CD14-positive monocyte (primary cell): ENCODE measurements at regions not wholly inside any gene's neighbourhood (a gene's known extent, or its start where the extent isn't known, plus 50 kb on each side); places are given as distances from the start of the nearest gene placed in this dataset.

Experiments used
- DNase-seq, 3 donors: peaks; one replicate each; pipeline ENCODE4 v3.0.0-alpha.2; 2011 to 2022
- H2AFZ ChIP-seq: 2 replicates; pipeline ENCODE4 v1.6.0; 2012; ENCODE audit warnings: mild to moderate bottlenecking, low read depth, low read length, inconsistent platforms; ENCODE audit not compliant: insufficient read depth, poor library complexity, severe bottlenecking
- H3K27ac ChIP-seq, 2 donors: 1 replicate in 1 of 2; 2 replicates in 1 of 2; pipeline ENCODE4 v1.5.1; 2012 to 2013; ENCODE audit warnings: low read length in 2 of 2, control low read depth in 1 of 2, inconsistent platforms in 1 of 2, low read depth in 1 of 2, mild to moderate bottlenecking in 1 of 2
- H3K27me3 ChIP-seq, 2 donors: one replicate each; pipeline versions ENCODE4 v1.6.0 to v1.6.1; 2011 to 2013; ENCODE audit warnings: low read length in 2 of 2; ENCODE audit not compliant: control insufficient read depth in 2 of 2, insufficient read depth in 2 of 2
- H3K36me3 ChIP-seq, 2 donors: replicated peaks in 1 of 2; 1 replicate in 1 of 2; 2 replicates in 1 of 2; pipeline versions ENCODE4 v1.5.1 to v1.6.1; 2012 to 2013; ENCODE audit warnings: low read length in 2 of 2, control low read depth in 1 of 2, inconsistent platforms in 1 of 2, mild to moderate bottlenecking in 1 of 2; ENCODE audit not compliant: insufficient read depth in 2 of 2, control insufficient read depth in 1 of 2
- H3K4me1 ChIP-seq, 2 donors: 1 replicate in 1 of 2; 2 replicates in 1 of 2; pipeline versions ENCODE4 v1.5.1 to v1.6.1; 2012 to 2013; ENCODE audit warnings: low read length in 2 of 2, control low read depth in 1 of 2, inconsistent platforms in 1 of 2, mild to moderate bottlenecking in 1 of 2, moderate library complexity in 1 of 2; ENCODE audit not compliant: insufficient read depth in 2 of 2, control insufficient read depth in 1 of 2
- H3K4me2 ChIP-seq: replicated peaks from 2 replicates; pipeline ENCODE3; 2012; ENCODE audit warnings: low read length, moderate library complexity, mild to moderate bottlenecking; ENCODE audit not compliant: poor library complexity, severe bottlenecking; ENCODE audit errors: extremely low read depth
- H3K4me3 ChIP-seq, 3 experiments: fragments of 200-600 bp in 1 of 3; sonication (generic) in 1 of 3; replicated peaks in 1 of 3; 1 replicate in 2 of 3; 2 replicates in 1 of 3; pipeline ENCODE4 v1.5.1; 2011 to 2013; ENCODE audit warnings: low read length in 3 of 3, mild to moderate bottlenecking in 3 of 3, control low read depth in 2 of 3, low read depth in 2 of 3, inconsistent platforms in 1 of 3, moderate library complexity in 1 of 3
- H3K79me2 ChIP-seq: 2 replicates; pipeline ENCODE4 v1.6.0; 2012; ENCODE audit warnings: mild to moderate bottlenecking, control low read depth, inconsistent platforms, low read length, moderate library complexity; ENCODE audit not compliant: insufficient read depth
- H3K9ac ChIP-seq: 2 replicates; pipeline ENCODE4 v1.6.0; 2017; ENCODE audit warnings: low read length, mild to moderate bottlenecking; ENCODE audit not compliant: insufficient read depth, poor library complexity, severe bottlenecking
- H3K9me3 ChIP-seq, 2 donors: replicated peaks in 1 of 2; 1 replicate in 1 of 2; 2 replicates in 1 of 2; pipeline versions ENCODE4 v1.5.1 to v1.6.1; 2012 to 2013; ENCODE audit warnings: low read length in 2 of 2, control low read depth in 1 of 2; ENCODE audit not compliant: control insufficient read depth in 1 of 2, insufficient read depth in 1 of 2
- H4K20me1 ChIP-seq: 2 replicates; pipeline ENCODE4 v1.6.0; 2012; ENCODE audit warnings: mild to moderate bottlenecking, low read length, control low read depth, moderate library complexity; ENCODE audit not compliant: insufficient read depth
- H3K27ac Mint-ChIP-seq, 7 donors: one replicate each; pipeline ENCODE4 v1.8.0; 2020; ENCODE audit warnings: mild to moderate bottlenecking in 7 of 7, mixed read lengths in 7 of 7, moderate library complexity in 6 of 7, inconsistent platforms in 2 of 7
- H3K27me3 Mint-ChIP-seq, 3 donors: one replicate each; pipeline ENCODE4 v1.8.0; 2021 to 2022; ENCODE audit warnings: low read depth in 3 of 3, mild to moderate bottlenecking in 3 of 3, mixed read lengths in 3 of 3, moderate library complexity in 3 of 3, inconsistent platforms in 1 of 3
- H3K36me3 Mint-ChIP-seq, 2 donors: one replicate each; pipeline ENCODE4 v1.8.0; 2020; ENCODE audit warnings: mixed read lengths in 2 of 2, inconsistent platforms in 1 of 2, mild to moderate bottlenecking in 1 of 2
- H3K4me1 Mint-ChIP-seq: one replicate; pipeline ENCODE4 v1.8.0; 2020; ENCODE audit warnings: mild to moderate bottlenecking, mixed read lengths
- H3K4me3 Mint-ChIP-seq, 2 donors: one replicate each; pipeline ENCODE4 v1.8.0; 2020; ENCODE audit warnings: mild to moderate bottlenecking in 2 of 2, mixed read lengths in 2 of 2, moderate library complexity in 1 of 2
- H3K9me3 Mint-ChIP-seq, 7 donors: one replicate each; pipeline ENCODE4 v1.8.0; 2020 to 2022; ENCODE audit warnings: mixed read lengths in 7 of 7, mild to moderate bottlenecking in 6 of 7, moderate library complexity in 6 of 7, inconsistent platforms in 2 of 7
- CTCF ChIP-seq: fragments of 200-600 bp; IDR thresholded peaks from one replicate; pipeline ENCODE4 v1.8.0; 2022; ENCODE audit warnings: antibody characterized with exemption, mild to moderate bottlenecking
- WGBS: methylation state at CpG from one replicate; pipeline ENCODE4 v1.1.5; 2013; ENCODE audit warnings: missing lambda C conversion rate; ENCODE audit not compliant: insufficient coverage; 5-methylcytosine and 5-hydroxymethylcytosine counted together
- intact Hi-C, 2 donors: fragments of 100-400 bp; cut with micrococcal nuclease; formaldehyde crosslinking; loops; one replicate each; pipeline versions ENCODE4 v1.15.0 to v1.15.1; 2023

- Histone ChIP-seq H4K20me1 (no peaks in the 10 kb centered on the region), H3K9me3 (no peaks in the 10 kb centered on the region), H2AFZ (no peak overlapping the region), H3K4me1 (no peaks in the 10 kb centered on the region), H3K9ac (no peak overlapping the region), H3K79me2 (no peaks in the 10 kb centered on the region), H3K36me3 (no peaks in the 10 kb centered on the region), H3K4me3 (no peak overlapping the region), H3K4me2 (no peak overlapping the region), H3K27ac (no peak overlapping the region), H3K27me3 (no peaks in the 10 kb centered on the region)
- intact Hi-C loops, result no loop called here
- H3K27me3 Mint-ChIP-seq, result no peaks in the 10 kb centered on the region
- H3K4me1 Mint-ChIP-seq, result no peaks in the 10 kb centered on the region
- WGBS, result no CpG with 5 or more reads among the region's 2 CpGs
- no peak for DNase-seq
- H3K4me3 Mint-ChIP-seq, result no peak overlapping the region
- no peaks in the 10 kb centered on the region for H3K36me3 Mint-ChIP-seq
- H3K27ac Mint-ChIP-seq, result no peak overlapping the region
- TF ChIP-seq CTCF, result no peak
- H3K9me3 Mint-ChIP-seq, result peaks cover 0 to 3% (median 2%) of the 10 kb centered on the region in 7 donors
Measured at GRCh38 chr21:19405326-19405725, 1001.7 kb upstream of the TMPRSS15 start.

- Histone ChIP-seq H3K4me1 (no peaks in the 10 kb centered on the region), H3K4me3 (no peak overlapping the region), H3K4me2 (no peak overlapping the region), H3K9me3 (peaks cover 23 to 39% of the 10 kb centered on the region in 2 donors), H3K79me2 (no peaks in the 10 kb centered on the region), H3K36me3 (no peaks in the 10 kb centered on the region), H3K9ac (no peak overlapping the region), H2AFZ (no peak overlapping the region), H4K20me1 (no peaks in the 10 kb centered on the region), H3K27me3 (no peaks in the 10 kb centered on the region), H3K27ac (no peak overlapping the region)
- Mint-ChIP-seq H3K4me3 (no peak overlapping the region), H3K36me3 (no peaks in the 10 kb centered on the region), H3K27me3 (no peaks in the 10 kb centered on the region), H3K9me3 (peaks cover 8 to 26% (median 18%) of the 10 kb centered on the region in 7 donors), H3K4me1 (no peaks in the 10 kb centered on the region), H3K27ac (no peak overlapping the region)
- DNase-seq, result no peak
- TF ChIP-seq CTCF, result no peak
- intact Hi-C loops, result no loop called here
- 89% methylated on average over 3 of the region's 3 CpGs for WGBS
Measured at GRCh38 chr21:19420565-19420964, 1017.0 kb upstream of the TMPRSS15 start.
